ENCODE measurements at regions not wholly inside any gene's neighbourhood (a gene's known extent, or its start where the extent isn't known, plus 50 kb on each side); places are given as distances from the start of the nearest gene placed in this dataset.
A peak's percentile ranks its signal among the peaks of the same experiment; 100 is the strongest.
"Not testable (repeated sequence)": the region's sequence is repeated elsewhere in the genome, so short reads cannot be mapped to it uniquely, and the experiment has no call there.

DNA sequence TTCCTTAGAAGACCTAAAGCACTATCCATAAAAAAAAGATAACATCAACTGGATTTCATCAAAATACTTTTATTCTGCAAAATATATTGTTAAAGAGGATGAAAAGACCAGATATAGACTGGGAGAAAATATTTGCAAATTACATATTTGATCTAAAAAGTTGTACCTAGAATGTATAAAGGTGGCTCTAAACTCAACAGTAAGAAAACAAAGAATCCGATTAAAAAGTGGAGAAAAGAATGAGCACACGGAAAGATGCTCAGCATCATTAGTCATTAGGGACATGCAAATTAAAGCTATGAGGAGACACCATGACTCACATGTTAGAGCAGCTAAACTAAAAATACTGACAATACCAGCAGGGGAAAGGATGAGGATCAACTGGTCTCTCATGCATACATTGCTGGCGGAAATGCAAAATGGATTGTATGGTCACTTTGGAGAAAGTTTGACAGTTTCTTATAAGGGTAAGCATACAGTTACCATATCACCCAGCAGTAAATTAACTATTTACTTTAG, 298.4 kb upstream of the PLGLB2 start:
- not testable (repeated sequence) for H3K4me3 ChIP-seq (ENCODE audit: low read length)

DNA sequence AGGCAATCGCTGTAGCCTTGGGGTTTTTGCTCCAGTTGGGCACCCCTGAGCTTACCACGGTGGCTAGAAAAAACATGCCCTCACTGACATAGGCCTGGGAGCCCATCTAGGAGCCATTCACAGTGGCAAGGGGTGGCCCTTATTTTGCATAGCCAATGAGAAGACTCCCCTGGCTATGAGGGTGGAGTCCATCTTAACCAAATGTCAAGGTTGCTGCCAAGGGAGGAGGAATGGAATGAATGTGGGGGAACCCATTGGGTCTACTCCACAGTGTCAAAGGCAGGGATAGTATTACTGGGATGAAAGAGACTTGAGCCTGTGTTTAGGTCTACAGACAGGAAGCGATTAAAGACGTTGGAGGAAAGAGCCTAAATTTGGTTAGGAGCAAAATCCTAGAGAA, 295.7 kb upstream of the PLGLB2 start:
- H3K4me3 ChIP-seq (ENCODE audit: low read length) = not testable (repeated sequence)

DNA sequence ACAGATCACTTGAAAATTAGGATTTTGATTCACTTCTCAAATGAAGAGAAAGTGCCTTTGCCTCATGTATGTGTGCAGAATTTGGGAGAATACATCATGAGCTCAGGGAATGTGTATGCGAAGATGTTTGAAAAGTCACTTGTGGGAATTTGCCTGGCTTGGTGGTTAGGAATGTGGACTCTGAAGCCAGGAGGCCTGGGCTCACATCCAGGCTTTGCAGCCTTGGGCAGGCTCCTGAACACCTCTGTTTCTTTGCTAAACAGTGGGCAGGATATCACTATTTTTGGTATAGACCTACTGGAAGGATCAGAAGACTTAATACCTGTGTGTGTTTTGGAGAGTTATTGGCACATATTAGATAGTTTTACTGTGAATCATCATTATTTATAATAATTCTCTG, 295.0 kb upstream of the PLGLB2 start:
- H3K4me3 ChIP-seq (ENCODE audit: low read length) = not testable (repeated sequence)

DNA sequence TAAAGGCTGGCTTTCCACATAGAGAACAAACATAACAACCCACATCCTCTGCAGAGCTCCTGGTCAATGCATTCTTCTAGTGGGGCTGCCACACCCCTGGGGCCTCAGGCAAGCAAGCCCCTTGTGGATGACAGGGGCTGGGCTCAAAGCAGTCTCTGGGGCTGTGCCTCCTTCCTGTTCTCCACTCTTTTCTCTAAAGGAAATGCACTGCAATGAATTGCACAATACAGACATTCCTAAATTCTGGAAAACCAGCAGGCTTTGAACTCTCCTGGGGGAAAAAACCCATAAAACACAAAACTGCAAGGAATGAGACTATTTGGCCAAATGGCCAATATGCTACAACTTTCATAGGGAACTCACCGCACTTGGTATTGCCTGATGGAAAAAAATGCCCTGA, 293.9 kb upstream of the PLGLB2 start:
- H3K4me3 ChIP-seq (ENCODE audit: low read length) = not testable (repeated sequence)

DNA sequence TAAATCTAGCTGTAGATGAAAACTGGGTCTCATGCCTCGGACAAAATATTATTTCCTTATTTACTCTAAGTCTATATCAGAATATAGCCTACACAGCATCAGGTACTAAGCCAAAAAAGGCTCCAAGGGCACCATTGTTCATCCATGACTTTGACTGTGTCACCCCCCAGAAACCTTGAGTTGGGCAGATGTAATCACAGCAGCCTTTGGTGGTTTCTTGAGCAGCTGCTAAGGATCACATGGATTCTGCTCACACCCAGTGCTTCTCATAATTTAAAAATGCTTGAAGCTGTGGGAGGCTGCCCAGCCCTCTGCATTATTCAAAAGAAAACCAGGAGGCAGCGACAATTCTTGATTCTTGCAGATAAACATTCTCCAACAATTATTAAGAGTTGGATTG, 293.5 kb upstream of the PLGLB2 start:
- H3K4me3 ChIP-seq (ENCODE audit: low read length) = not testable (repeated sequence)

DNA sequence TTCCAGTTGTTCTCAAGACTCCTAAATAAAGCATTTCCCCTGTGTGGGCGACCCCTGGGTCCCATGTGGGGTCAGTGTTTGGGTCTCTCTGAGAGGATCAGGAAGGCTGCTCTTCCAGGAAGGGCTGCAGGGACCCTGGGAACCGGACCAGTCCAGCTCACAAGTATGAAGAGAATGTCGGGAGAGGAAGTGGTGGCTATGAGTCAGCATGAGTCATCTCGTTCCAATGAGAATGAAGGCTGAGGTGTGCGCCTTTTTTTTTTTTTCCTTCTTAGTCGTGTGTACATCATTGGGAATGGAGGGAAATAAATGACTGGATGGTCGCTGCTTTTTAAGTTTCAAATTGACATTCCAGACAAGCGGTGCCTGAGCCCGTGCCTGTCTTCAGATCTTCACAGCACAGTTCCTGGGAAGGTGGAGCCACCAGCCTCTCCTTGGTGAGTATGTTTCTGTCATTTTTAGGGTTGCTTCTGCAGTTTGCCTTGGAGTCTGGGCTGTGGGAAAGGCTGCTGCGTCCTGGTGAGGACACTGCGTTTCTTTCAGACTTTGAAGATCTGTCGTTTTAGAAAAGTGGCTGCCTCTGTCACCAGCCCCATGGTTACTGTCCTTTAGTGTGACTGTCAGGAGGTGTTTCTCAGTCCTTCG, 292.6 kb upstream of the PLGLB2 start:
- H3K4me3 ChIP-seq (ENCODE audit: low read length) = peak overlapping the region; percentile 71; the same call in 1 of the 2 replicates

DNA sequence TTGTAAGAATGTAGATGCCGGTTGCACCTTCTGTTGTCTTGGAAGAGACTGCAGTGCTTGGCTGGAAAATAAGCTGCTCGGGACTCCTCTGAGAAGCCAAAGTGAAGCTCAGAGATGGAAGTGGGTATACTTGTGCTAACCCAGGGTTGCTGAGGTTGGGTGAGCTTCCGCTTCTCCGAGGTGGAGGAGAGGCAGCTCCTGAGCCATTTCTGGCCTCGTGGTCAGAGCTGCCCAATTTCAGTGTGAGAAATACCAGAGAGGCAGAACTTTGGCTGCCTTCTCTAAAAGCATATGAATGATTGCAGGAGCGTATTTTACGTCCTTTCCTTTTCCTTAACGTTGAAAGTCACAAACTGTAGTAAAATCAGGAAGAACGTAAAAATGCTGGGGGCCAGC, 292.0 kb upstream of the PLGLB2 start:
- H3K4me3 ChIP-seq (ENCODE audit: low read length) = peak overlapping the region; percentile 71; the same call in 1 of the 2 replicates

DNA sequence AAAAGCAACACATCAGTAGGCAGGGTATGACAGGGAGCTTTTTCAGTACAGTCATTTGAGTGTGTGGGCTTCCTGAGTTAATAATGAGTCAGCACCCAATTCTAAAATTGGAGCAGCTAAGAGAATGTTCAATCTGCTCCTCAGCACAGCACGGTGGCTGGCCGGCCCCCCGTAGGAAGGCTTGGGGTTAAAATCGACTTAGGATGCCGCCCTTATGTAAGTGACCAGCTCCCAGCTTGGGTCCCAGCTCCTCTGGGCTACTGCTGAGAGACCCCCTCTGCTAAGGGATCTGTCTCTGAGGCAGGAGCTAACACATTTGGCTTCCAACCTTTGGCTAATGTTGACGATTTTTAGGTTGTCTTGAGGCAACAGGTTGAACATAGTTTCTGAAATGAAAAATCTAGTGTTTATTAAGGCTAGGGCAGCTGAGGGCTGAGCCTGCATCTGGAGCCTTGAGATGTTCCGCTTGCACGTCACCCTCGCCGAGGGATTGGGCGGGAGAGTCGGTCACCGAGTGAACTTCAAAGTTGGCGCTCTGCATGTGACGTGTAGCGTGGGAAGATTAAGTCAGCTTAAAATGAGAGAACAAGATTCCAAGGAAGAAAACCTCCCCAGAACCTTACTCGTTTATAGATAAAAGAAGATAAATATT, 291.3 kb upstream of the PLGLB2 start:
- peak overlapping the region; percentile 34; the same call in 1 of the 2 replicates for H3K4me3 ChIP-seq (ENCODE audit: low read length)

DNA sequence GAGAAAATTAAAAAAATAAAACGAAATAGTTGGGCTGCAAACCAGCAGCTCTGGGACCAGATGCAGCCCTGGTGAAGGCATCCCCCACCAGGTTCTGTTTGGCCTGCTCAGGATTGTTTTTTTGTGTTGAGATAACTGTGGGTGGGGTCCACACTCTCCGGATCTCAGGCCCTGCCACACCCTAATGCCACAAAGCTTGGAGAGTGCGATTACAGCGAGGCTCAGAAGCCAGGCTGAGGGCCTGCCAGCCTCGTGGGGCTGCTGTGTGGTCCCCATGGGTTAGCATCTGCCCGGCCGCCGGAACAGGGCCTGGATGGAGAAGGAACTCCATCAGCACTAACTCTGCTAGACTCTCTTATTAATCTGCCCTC, 290.8 kb upstream of the PLGLB2 start:
- not testable (repeated sequence) for H3K4me3 ChIP-seq (ENCODE audit: low read length)

DNA sequence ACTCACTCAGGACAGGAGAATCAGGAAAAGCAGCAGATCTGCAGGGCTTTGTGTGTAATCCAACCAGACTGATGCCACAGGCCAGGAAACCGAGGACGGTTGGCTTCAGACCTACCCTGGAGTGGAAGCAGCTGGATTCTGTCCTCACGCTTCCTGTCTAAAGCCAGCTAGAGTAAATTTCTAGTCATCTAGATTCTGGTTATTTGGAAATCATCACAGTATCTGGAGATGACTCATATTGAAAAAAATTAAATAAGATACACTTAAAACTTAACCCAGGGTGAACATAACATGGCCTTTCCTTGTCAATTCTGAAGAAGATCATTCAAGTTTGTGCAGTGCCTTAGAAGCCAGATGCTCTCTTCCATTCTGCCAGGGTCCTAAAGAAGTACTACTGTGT, 288.9 kb upstream of the PLGLB2 start:
- not testable (repeated sequence) for H3K4me3 ChIP-seq (ENCODE audit: low read length)

DNA sequence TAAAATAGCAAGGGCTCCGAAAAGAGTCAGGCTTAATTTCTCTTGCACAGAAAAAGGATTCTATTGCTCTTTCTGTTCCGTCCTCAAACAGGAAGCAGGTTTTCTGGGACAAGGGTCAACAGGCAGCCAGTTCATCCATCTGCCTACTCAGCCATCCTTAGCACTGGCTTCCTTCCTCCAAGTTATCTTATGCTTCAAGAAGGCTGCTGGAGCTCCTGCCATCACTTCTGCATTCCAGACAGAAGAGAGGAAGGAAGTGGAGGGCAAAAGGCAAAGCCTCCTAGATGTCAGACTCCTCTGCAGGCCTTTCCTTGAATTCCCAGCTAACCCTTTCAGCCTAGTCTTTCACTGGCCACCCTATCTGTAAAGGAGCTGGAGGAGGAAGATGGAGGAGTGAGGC, 287.8 kb upstream of the PLGLB2 start:
- H3K4me3 ChIP-seq (ENCODE audit: low read length) = not testable (repeated sequence)

DNA sequence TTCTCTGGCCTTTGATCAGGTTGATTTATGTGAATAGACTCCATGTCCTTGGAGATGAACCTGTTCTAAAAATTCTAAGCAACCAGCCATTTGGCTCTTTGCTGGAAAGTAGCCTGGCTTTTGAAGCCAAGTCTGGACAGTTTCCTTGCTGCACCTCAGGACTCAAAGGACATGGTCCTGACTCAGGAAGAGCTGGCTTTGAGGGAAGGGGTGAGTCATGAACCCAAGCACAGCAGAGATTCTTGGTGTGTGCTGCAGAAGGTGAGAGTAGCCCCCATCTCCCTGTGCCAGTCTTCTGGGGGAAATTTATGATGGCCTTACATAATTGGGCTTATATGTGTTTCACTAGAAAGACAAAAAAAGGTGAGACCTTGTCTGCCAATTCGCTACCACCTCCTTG, 287.2 kb upstream of the PLGLB2 start:
- not testable (repeated sequence) for H3K4me3 ChIP-seq (ENCODE audit: low read length)

DNA sequence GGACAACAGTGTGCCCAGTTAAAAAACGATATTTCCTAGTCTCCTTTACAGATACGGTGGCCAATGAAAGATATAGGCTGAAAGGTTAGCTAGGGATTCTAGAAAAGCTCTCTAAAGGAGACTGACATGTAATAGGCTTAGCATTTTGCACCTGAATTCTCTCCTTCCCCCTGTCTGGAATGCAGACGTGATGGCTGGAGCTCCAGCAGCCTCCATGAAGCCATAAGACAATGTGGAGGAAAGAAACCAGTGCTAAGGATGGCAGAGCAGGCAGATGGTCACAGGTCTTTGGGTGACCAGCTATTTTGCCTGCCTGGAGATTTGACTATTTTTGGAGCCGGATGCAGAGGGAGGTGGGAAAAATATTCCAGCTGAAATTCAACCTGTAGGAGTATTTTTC, 286.2 kb upstream of the PLGLB2 start:
- H3K4me3 ChIP-seq (ENCODE audit: low read length) = not testable (repeated sequence)

DNA sequence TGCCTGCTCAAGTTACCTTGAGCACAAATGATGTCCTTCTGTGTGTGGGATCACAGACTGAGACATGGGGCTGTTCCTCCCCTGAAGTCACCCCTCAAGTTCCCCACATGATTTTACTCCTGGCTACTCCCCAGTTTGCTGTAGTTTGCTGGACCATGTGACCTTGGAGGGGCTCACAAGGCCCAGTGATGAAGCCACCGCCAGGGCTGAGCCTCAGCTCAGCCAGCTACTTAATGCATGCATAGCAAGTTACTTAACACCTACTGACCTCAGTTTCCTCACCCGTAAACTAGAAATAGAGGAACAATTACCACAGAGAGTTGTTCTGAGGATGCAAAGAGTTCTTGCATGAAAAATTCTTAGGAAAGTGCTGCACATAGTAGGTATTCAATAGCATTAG, 283.7 kb upstream of the PLGLB2 start:
- not testable (repeated sequence) for H3K4me3 ChIP-seq (ENCODE audit: low read length)

DNA sequence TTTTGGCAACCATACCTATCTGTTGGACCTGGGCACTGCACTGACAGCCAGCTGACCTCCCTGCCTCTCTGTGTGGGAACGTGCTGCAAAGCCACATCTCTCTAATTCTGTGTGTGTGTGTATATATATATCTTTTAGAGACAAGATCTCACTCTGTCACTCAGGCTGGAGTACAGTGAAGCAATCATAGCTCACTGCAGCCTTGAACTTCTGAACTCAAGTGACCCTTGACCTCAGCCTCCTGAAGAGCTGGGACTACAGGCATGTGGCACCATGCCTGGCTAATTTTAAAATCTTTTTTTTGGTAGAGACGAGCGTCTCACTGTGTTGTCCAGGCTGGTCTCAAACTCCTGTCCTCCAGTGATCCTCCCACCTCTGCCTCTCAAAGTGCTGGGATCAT, 282.2 kb upstream of the PLGLB2 start:
- H3K4me3 ChIP-seq (ENCODE audit: low read length) = not testable (repeated sequence)

DNA sequence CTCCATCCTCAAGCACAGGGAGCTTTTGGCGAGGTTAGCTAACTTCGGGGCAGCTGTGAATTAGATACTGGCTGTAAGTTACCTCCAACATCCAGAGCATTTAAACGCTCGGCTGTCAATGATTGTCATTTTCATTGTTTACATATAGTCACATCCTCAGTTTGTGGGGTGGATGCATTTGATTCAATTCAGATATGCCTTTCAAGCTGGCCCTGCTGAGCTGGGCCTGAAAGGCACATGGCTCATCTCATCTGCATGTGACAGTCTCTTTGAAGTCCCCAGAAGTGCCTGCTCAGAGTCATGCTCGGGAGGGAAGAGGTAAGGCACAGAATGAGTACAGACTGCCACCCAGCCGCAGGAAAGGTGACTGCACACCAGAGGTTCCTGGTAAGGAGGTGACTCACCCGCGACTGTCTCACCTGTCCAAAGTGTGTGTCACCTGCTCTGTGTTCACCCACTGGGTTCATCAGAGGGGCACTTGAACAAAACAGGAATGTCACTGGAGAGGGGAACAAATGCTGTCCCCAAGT, 281.2 kb upstream of the PLGLB2 start:
- H3K4me3 ChIP-seq (ENCODE audit: low read length) = not testable (repeated sequence)

DNA sequence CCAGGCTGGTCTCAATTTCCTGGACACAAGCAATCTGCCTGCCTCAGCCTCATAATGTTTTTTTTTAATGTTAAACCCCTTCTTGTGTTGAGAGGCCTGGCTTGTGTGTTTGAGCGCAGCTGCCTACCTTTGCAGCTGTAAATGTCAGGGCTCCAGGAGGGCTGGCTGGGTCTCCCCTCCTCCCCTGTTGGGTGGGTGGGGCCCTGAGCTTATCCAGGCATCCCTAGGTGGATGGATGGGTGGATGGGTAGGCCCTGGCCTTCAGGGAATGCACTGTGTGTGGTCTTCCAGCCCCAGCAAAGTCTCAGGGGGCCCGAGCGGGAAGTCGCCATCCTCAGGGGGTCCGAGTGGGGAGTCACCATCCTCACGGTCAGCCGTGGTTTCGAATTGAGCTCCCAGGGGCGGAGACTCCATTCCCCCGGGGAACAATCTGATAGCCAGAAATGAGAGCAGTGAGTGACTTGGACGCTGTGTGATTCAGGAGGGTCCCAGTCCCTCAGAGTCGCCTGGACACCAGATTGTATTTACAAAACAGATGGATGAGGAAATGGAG, 279.4 kb upstream of the PLGLB2 start:
- not testable (repeated sequence) for H3K4me3 ChIP-seq (ENCODE audit: low read length)

DNA sequence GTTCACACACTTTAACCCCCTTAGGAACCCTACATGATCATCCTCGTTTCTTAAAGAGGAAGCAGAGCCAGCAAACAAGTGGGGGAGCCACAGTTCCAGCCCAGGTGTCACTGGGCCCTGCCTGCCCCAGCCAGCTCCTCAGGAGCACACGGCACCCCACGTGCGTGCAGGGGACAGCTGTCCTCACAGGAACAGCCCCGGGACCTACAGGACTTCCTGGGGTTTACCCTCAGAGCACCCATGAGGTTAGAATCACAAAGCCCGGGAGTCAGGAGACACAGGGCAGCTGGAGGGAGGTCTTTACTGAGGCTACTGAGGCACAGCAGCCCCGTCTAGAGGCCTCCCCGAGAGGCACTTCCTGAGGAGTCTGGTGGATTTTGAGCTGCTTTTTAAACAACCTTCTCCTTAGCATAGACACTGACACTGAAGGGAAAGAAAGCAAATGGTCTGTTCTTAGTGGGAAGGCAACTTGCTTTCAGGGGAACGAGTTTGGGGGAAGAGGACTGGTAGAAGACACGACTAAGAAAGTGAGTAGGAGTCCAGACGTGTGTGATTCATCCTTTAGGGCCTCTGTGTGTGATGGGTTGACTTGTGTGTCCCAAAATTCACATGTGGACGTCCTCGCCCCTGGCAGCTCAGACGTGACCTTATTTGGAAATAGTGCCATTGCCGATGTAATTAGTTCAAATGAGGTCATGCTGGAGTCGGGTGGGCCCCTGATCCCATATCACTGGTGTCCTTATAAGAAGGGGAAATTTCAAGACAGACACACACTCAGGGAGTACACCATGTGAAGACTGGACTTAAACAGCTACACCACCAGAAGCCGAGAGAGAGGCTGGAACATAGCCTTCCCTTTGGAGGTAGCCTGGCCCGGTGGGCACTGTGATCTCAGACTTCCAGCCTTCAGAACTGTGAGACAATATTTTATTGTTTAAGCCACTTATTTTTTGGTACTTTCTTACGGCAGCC, 278.4 kb upstream of the PLGLB2 start:
- H3K4me3 ChIP-seq (ENCODE audit: low read length) = not testable (repeated sequence)

DNA sequence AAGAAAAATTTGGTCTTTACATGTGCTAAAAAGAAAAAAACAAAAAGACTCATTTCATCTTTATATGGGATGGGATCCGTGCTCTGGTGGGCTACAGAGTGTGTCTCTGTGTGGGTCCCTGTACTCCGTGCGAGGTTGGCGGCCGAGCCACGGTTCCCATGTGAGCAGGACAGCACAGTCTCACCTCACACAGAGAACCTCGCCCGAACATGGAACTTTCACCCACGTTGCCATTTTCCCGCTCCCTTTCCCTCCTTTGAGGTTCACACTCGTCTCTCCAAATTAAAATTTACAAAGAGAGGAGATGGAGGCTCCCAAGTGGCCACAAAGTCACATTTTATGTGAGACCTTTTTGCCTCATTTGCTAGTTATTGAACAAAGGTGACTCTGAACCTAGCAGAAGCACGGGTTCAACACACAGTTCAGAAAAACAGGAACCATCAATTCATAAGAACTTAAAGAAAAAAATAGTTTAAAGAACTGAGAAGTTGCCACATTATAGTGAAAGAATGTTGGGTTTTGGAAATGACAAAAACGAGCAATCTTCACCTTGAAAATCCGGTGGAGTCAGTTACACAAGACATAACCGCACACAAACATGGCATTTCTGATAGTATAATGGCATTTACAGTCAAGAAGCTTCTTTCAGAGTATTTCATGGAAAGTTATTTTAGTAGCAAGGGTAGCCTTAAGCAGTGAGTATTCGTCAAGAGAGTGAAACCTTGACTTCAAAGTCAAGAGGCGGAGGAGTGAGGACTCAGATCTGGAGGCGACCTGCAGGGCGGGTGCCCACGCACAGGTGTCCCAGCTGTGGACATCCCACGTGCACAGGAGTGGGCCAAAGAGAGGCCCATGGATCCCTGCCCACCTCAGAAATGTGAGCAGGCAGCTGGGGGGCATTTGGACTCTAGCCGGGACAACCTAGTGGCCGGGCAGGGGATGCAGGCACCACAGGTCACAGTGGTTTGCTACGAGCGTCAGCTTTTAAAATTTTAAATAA, 277.2 kb upstream of the PLGLB2 start:
- not testable (repeated sequence) for H3K4me3 ChIP-seq (ENCODE audit: low read length)

DNA sequence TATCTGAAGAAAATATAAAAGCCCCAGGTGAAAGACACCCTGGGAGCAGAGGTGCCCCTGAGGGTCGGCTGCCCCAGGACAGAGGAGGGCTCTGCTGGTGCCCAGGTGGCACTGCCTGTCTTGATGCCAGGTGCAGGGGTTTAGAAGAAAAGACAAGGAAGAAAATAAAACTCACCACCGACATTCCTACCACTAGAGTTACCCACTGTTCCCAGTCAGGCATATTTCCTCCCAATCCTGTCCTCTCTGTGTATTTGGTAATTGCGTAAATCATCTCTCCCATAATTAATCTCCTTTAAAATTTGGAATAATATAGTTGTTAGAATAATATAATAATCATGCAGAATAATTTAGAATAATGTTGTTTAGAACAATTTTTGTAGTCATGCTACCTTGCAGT, 276.4 kb upstream of the PLGLB2 start:
- H3K4me3 ChIP-seq (ENCODE audit: low read length) = not testable (repeated sequence)

Measured in GM08714 (cell line).